ENCODE measurements at regions not wholly inside any gene's neighbourhood (a gene's known extent, or its start where the extent isn't known, plus 50 kb on each side); places are given as distances from the start of the nearest gene placed in this dataset.

GRCh38 chr13:80036845-80037504 is 304.0 kb downstream of the SPRY2 start (continued):
- TF ChIP-seq MEF2A (IDR thresholded peaks at IDR 0.05; ENCODE audit: insufficient read depth, low read depth, low read length) = no peak
- no peak for TF ChIP-seq NRF1 (conservative IDR thresholded peaks at IDR 0.05; ENCODE audit: low read depth, low read length)
- TF ChIP-seq CHD1 (IDR thresholded peaks at IDR 0.05; ENCODE audit: low read depth, low read length) = no peak
- TF ChIP-seq HCFC1 (IDR thresholded peaks at IDR 0.05; ENCODE audit: low read length) = no peak
- no peak for TF ChIP-seq ZBTB33 (IDR thresholded peaks at IDR 0.05)
- TF ChIP-seq NBN (IDR thresholded peaks at IDR 0.05) = no peak
- TF ChIP-seq ZSCAN29 (IDR thresholded peaks at IDR 0.05) = no peak
- no peak for TF ChIP-seq SP1 (IDR thresholded peaks at IDR 0.05; ENCODE audit: low read depth, low read length)
- TF ChIP-seq NFXL1 (IDR thresholded peaks at IDR 0.05; ENCODE audit: borderline replicate concordance) = no peak
- 0 out of 2 replicates have a peak, but pooled peaks have one; percentile 24 for TF ChIP-seq ZNF24 (IDR thresholded peaks at IDR 0.05)
- no peak for TF ChIP-seq RCOR1 (conservative IDR thresholded peaks at IDR 0.05; ENCODE audit: low read depth, low read length)
- TF ChIP-seq SKIL (IDR thresholded peaks at IDR 0.05; ENCODE audit: low read depth, poor library complexity, severe bottlenecking) = no peak
- TF ChIP-seq SREBF1 (IDR thresholded peaks at IDR 0.05; ENCODE audit: low read length) = no peak
- no peak for TF ChIP-seq PRDM15 (CRISPR knock-in tag; IDR thresholded peaks at IDR 0.05)
- TF ChIP-seq ETV6 (conservative IDR thresholded peaks at IDR 0.05 in 1 of 2, IDR thresholded peaks at IDR 0.05 in 1 of 2; ENCODE audit: borderline replicate concordance in 1 of 2, low read depth in 1 of 2) = peak in 1 of 2 experiments; percentile 50; a peak in 1 of 4 replicates

Data from GM12878 (cell line).